H1 (cell line): ENCODE measurements at regions not wholly inside any gene's neighbourhood (a gene's known extent, or its start where the extent isn't known, plus 50 kb on each side); places are given as distances from the start of the nearest gene placed in this dataset.

Source experiments
- CHD1 ChIP-seq: IDR thresholded peaks from 2 replicates; pipeline ENCODE4 v1.6.1; 2012; ENCODE audit warnings: low read depth, low read length, improper control_type of control experiment
- EGR1 ChIP-seq: IDR thresholded peaks from 2 replicates; pipeline ENCODE4 v1.6.1; 2011; ENCODE audit warnings: low read depth, low read length, borderline replicate concordance
- MAFK ChIP-seq: IDR thresholded peaks from 2 replicates; pipeline ENCODE4 v1.6.1; 2012; ENCODE audit warnings: low read depth, mild to moderate bottlenecking, improper control_type of control experiment, low read length
- POLR2A ChIP-seq, 2 experiments: IDR thresholded peaks; 1 replicate in 1 of 2; 2 replicates in 1 of 2; pipeline ENCODE4 v1.6.1; 2011; ENCODE audit warnings: low read depth in 2 of 2, low read length in 2 of 2, mild to moderate bottlenecking in 2 of 2; ENCODE audit errors: control extremely low read depth in 1 of 2
- POU5F1 ChIP-seq: IDR thresholded peaks from 2 replicates; pipeline ENCODE4 v1.6.1; 2011; ENCODE audit warnings: low read depth, mild to moderate bottlenecking, low read length, moderate library complexity
- SIX5 ChIP-seq: IDR thresholded peaks from 2 replicates; pipeline ENCODE4 v1.6.1; 2011; ENCODE audit warnings: mild to moderate bottlenecking, low read depth, low read length
- SUZ12 ChIP-seq: fragments of 200-600 bp; sonication (generic); IDR thresholded peaks from 2 replicates; pipeline ENCODE4 v1.6.1; 2012; ENCODE audit warnings: mild to moderate bottlenecking, inconsistent platforms, low read length, moderate library complexity, mixed read lengths
- ZNF274 ChIP-seq: IDR thresholded peaks from 2 replicates; pipeline ENCODE4 v1.7.0; 2012; ENCODE audit warnings: low read length, borderline replicate concordance; ENCODE audit errors: extremely low read depth
- TF ChIP-seq, protein P1 (sequence below), 3 experiments: IDR thresholded peaks; 1 replicate in 2 of 3; 2 replicates in 1 of 3; pipeline versions ENCODE4 v1.5.1 to v1.6.1; 2011; ENCODE audit warnings: low read length in 3 of 3, mild to moderate bottlenecking in 3 of 3, inconsistent platforms in 2 of 3, low read depth in 1 of 3, moderate library complexity in 1 of 3; ENCODE audit not compliant: insufficient read depth in 1 of 3; ENCODE audit errors: control extremely low read depth in 1 of 3
- TF ChIP-seq, protein P2 (sequence below): IDR thresholded peaks from 2 replicates; pipeline ENCODE4 v1.6.1; 2012; ENCODE audit warnings: low read length, inconsistent platforms

DNA sequence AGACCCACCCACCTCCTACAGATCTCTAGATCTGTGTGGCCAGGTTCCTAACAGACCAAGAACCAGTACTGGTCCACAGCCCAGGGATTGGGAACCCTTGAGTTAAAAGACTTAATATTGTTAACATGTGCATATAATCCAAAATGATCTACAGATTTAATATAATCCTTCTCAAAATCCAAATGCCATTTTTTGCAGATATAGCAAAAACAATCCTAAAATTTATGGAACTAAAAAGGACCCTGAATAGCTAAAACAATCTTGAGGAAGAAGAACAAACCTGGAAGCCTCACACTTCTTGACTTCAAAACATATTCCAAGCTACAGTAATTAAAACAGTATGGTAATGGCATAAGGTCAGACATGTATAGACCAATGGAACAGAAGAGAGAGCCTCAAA, 206.9 kb upstream of the SIX2 start:
- TF ChIP-seq, protein P1, sequence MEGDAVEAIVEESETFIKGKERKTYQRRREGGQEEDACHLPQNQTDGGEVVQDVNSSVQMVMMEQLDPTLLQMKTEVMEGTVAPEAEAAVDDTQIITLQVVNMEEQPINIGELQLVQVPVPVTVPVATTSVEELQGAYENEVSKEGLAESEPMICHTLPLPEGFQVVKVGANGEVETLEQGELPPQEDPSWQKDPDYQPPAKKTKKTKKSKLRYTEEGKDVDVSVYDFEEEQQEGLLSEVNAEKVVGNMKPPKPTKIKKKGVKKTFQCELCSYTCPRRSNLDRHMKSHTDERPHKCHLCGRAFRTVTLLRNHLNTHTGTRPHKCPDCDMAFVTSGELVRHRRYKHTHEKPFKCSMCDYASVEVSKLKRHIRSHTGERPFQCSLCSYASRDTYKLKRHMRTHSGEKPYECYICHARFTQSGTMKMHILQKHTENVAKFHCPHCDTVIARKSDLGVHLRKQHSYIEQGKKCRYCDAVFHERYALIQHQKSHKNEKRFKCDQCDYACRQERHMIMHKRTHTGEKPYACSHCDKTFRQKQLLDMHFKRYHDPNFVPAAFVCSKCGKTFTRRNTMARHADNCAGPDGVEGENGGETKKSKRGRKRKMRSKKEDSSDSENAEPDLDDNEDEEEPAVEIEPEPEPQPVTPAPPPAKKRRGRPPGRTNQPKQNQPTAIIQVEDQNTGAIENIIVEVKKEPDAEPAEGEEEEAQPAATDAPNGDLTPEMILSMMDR (IDR thresholded peaks at IDR 0.05; ENCODE audit: control extremely low read depth in 1 of 3, insufficient read depth in 1 of 3, low read depth in 1 of 3, low read length in 3 of 3): no peak
- TF ChIP-seq, protein P2, sequence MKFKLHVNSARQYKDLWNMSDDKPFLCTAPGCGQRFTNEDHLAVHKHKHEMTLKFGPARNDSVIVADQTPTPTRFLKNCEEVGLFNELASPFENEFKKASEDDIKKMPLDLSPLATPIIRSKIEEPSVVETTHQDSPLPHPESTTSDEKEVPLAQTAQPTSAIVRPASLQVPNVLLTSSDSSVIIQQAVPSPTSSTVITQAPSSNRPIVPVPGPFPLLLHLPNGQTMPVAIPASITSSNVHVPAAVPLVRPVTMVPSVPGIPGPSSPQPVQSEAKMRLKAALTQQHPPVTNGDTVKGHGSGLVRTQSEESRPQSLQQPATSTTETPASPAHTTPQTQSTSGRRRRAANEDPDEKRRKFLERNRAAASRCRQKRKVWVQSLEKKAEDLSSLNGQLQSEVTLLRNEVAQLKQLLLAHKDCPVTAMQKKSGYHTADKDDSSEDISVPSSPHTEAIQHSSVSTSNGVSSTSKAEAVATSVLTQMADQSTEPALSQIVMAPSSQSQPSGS: no peak
- TF ChIP-seq ZNF274 (no peak), CHD1 (no peak), SIX5 (no peak), POU5F1 (no peak), MAFK (no peak), POLR2A (IDR thresholded peaks at IDR 0.05; ENCODE audit: control extremely low read depth in 1 of 2, low read depth in 2 of 2, low read length in 2 of 2) (no peak), EGR1 (no peak), SUZ12 (no peak)
